ENCODE measurements at regions not wholly inside any gene's neighbourhood (a gene's known extent, or its start where the extent isn't known, plus 50 kb on each side); places are given as distances from the start of the nearest gene placed in this dataset.

DNA sequence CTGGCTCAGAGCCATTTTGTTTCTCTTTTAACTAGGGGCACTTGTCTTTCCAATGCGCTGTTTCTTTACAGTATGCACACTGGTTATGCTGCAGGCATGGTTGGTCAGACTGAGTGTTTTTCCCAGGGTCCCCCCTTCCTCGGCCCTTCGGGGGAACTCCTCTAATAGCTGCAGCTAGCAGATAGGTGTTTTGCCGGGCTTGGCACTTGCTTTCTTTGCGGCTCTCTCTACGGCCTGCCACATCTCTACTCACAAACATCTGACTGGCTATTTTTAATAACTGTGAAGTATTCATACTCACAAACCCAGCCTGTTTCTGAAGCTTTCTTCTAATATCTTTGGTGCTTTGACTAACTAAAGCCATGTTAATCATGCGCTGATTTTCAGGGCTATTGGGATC lies 89.4 kb downstream of the SLC25A15 start:
- no peaks in the 10 kb centered on the region for H3K9me3 ChIP-seq (replicated peaks; ENCODE audit: insufficient read depth, low read length)
- no peak overlapping the region for H3K4me3 ChIP-seq (ENCODE audit: low read length)
- no peak overlapping the region for H2AFZ ChIP-seq (ENCODE audit: low read length)
- no peak for TF ChIP-seq EZH2 (optimal IDR thresholded peaks at IDR 0.05; ENCODE audit: low read depth, low read length)
- no peaks in the 10 kb centered on the region for H3F3A ChIP-seq (ENCODE audit: insufficient read depth, low read length)
- H3K79me2 ChIP-seq (ENCODE audit: low read length) = no peaks in the 10 kb centered on the region
- no peak overlapping the region for H3K4me2 ChIP-seq (ENCODE audit: low read depth, low read length)
- no peak overlapping the region for H3K27ac ChIP-seq (ENCODE audit: low read length)
- DNase-seq = no peak
- H3K9ac ChIP-seq (ENCODE audit: low read length) = no peak overlapping the region
- no peaks in the 10 kb centered on the region for H3K4me1 ChIP-seq (ENCODE audit: low read length)
- H3K36me3 ChIP-seq (replicated peaks; ENCODE audit: insufficient read depth, low read length) = no peaks in the 10 kb centered on the region
- H4K20me1 ChIP-seq (ENCODE audit: insufficient read depth, low read length) = no peaks in the 10 kb centered on the region
- no peaks in the 10 kb centered on the region for H3K9me2 ChIP-seq (replicated peaks; ENCODE audit: insufficient read depth, low read length)
- H3K27me3 ChIP-seq (replicated peaks; ENCODE audit: insufficient read depth, low read length) = no peaks in the 10 kb centered on the region
